MM.1S (cell line): ENCODE measurements at regions not wholly inside any gene's neighbourhood (a gene's known extent, or its start where the extent isn't known, plus 50 kb on each side); places are given as distances from the start of the nearest gene placed in this dataset.

Experiments
- DNase-seq: peaks from one replicate; pipeline ENCODE4 v3.0.0-alpha.2; 2015
- H2AFZ ChIP-seq: fragments of 300-600 bp; sonication (generic); 2 replicates; pipeline ENCODE4 v1.6.0; 2016; ENCODE audit warnings: antibody characterized with exemption, low read length
- H3F3A ChIP-seq: fragments of 300-600 bp; sonication (generic); 2 replicates; pipeline ENCODE4 v1.6.1; 2016; ENCODE audit warnings: mild to moderate bottlenecking, antibody characterized with exemption, low read length, moderate library complexity, mixed read lengths; ENCODE audit not compliant: insufficient read depth
- H3K27ac ChIP-seq: fragments of 300-600 bp; sonication (generic); 2 replicates; pipeline ENCODE4 v1.5.1; 2016; ENCODE audit warnings: mild to moderate bottlenecking, low read length
- H3K27me3 ChIP-seq: fragments of 300-600 bp; sonication (generic); replicated peaks from 2 replicates; pipeline ENCODE4 v1.6.0; 2016; ENCODE audit warnings: low read length; ENCODE audit not compliant: insufficient read depth
- H3K36me3 ChIP-seq: fragments of 300-600 bp; sonication (generic); replicated peaks from 2 replicates; pipeline ENCODE4 v1.6.1; 2016; ENCODE audit warnings: mild to moderate bottlenecking, low read length, mixed read lengths; ENCODE audit not compliant: insufficient read depth
- H3K4me1 ChIP-seq: fragments of 300-600 bp; sonication (generic); 2 replicates; pipeline ENCODE4 v1.6.1; 2016; ENCODE audit warnings: low read length, mixed read lengths
- H3K4me2 ChIP-seq: fragments of 300-600 bp; sonication (generic); 2 replicates; pipeline ENCODE4 v1.6.0; 2016; ENCODE audit warnings: low read depth, low read length
- H3K4me3 ChIP-seq: fragments of 300-600 bp; sonication (generic); 2 replicates; pipeline ENCODE4 v1.5.1; 2016; ENCODE audit warnings: low read length, mixed read lengths
- H3K79me2 ChIP-seq: fragments of 300-600 bp; sonication (generic); 2 replicates; pipeline ENCODE4 v1.6.1; 2016; ENCODE audit warnings: mixed run types, low read length, mixed read lengths
- H3K9ac ChIP-seq: fragments of 300-600 bp; sonication (generic); 2 replicates; pipeline ENCODE4 v1.6.1; 2016; ENCODE audit warnings: low read length, mixed read lengths
- H3K9me2 ChIP-seq: fragments of 300-600 bp; sonication (generic); replicated peaks from 2 replicates; pipeline ENCODE4 v1.6.1; 2016; ENCODE audit warnings: mild to moderate bottlenecking, low read length, mixed read lengths; ENCODE audit not compliant: insufficient read depth
- H3K9me3 ChIP-seq: fragments of 300-600 bp; sonication (generic); replicated peaks from 2 replicates; pipeline ENCODE4 v1.6.1; 2016; ENCODE audit warnings: mild to moderate bottlenecking, low read length, mixed read lengths; ENCODE audit not compliant: insufficient read depth
- H4K20me1 ChIP-seq: fragments of 300-600 bp; sonication (generic); 2 replicates; pipeline ENCODE4 v1.6.1; 2016; ENCODE audit warnings: mild to moderate bottlenecking, low read length, moderate library complexity, mixed read lengths; ENCODE audit not compliant: insufficient read depth
- EZH2 ChIP-seq: fragments of 300-600 bp; sonication (generic); optimal IDR thresholded peaks from 2 replicates; pipeline ENCODE3; 2017; ENCODE audit warnings: low read depth, mild to moderate bottlenecking, antibody characterized with exemption, low read length, mixed read lengths
- EZH2phosphoT487 ChIP-seq: fragments of 300-600 bp; sonication (generic); IDR thresholded peaks from 2 replicates; pipeline ENCODE4 v1.6.1; 2018; ENCODE audit warnings: antibody characterized with exemption, low read length
- TF ChIP-seq, protein P1 (sequence below): fragments of 300-600 bp; sonication (generic); IDR thresholded peaks from 2 replicates; pipeline ENCODE4 v1.5.1; 2016; ENCODE audit warnings: antibody characterized with exemption, low read length, mixed read lengths

DNA sequence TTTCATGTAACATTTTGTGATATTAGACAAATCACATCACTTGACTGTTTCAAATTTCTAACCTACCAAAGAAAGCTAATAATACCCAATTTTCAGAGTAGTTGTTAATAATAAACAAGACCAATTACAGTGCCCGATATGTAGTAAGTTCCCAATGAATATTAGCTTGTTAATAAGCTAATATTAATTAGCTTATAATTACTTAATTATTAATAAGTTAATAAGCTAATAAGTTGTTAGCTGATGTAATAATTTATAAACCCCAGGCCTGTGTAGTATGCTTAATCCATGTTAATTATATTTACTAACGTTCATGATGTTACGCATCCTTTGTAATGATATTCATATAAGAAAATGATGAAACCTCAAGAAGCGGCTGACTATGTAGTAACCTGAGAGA lies 643.8 kb upstream of the KIRREL3 start:
- H3K9me3 ChIP-seq: no peaks in the 10 kb centered on the region
- H2AFZ ChIP-seq: no peak overlapping the region
- H3K4me2 ChIP-seq: no peak overlapping the region
- H3K9me2 ChIP-seq: no peaks in the 10 kb centered on the region
- H3K27ac ChIP-seq: no peak overlapping the region
- no peaks in the 10 kb centered on the region for H3K27me3 ChIP-seq
- H3K4me1 ChIP-seq: peaks cover 23% of the 10 kb centered on the region
- H3K36me3 ChIP-seq: no peaks in the 10 kb centered on the region
- H3K79me2 ChIP-seq: no peaks in the 10 kb centered on the region
- no peak for DNase-seq
- H3K4me3 ChIP-seq: no peak overlapping the region
- TF ChIP-seq, protein P1, sequence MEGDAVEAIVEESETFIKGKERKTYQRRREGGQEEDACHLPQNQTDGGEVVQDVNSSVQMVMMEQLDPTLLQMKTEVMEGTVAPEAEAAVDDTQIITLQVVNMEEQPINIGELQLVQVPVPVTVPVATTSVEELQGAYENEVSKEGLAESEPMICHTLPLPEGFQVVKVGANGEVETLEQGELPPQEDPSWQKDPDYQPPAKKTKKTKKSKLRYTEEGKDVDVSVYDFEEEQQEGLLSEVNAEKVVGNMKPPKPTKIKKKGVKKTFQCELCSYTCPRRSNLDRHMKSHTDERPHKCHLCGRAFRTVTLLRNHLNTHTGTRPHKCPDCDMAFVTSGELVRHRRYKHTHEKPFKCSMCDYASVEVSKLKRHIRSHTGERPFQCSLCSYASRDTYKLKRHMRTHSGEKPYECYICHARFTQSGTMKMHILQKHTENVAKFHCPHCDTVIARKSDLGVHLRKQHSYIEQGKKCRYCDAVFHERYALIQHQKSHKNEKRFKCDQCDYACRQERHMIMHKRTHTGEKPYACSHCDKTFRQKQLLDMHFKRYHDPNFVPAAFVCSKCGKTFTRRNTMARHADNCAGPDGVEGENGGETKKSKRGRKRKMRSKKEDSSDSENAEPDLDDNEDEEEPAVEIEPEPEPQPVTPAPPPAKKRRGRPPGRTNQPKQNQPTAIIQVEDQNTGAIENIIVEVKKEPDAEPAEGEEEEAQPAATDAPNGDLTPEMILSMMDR: no peak
- TF ChIP-seq EZH2: no peak
- TF ChIP-seq EZH2phosphoT487: no peak
- no peaks in the 10 kb centered on the region for H3F3A ChIP-seq
- no peaks in the 10 kb centered on the region for H4K20me1 ChIP-seq
- no peak overlapping the region for H3K9ac ChIP-seq

GRCh38 chr11:127643268-127644058 lies 642.9 kb upstream of the KIRREL3 start:
- H3K4me3 ChIP-seq: no peak overlapping the region
- H3F3A ChIP-seq: no peaks in the 10 kb centered on the region
- no peak overlapping the region for H2AFZ ChIP-seq
- H4K20me1 ChIP-seq: no peaks in the 10 kb centered on the region
- no peak overlapping the region for H3K9ac ChIP-seq
- no peaks in the 10 kb centered on the region for H3K9me2 ChIP-seq
- no peak overlapping the region for H3K27ac ChIP-seq
- DNase-seq: no peak
- TF ChIP-seq EZH2 (no peak), EZH2phosphoT487 (no peak)
- TF ChIP-seq, protein P1: no peak
- H3K36me3 ChIP-seq: no peaks in the 10 kb centered on the region
- H3K9me3 ChIP-seq: no peaks in the 10 kb centered on the region
- H3K4me2 ChIP-seq: no peak overlapping the region
- H3K4me1 ChIP-seq: peaks cover 22% of the 10 kb centered on the region
- no peaks in the 10 kb centered on the region for H3K27me3 ChIP-seq
- H3K79me2 ChIP-seq: no peaks in the 10 kb centered on the region

DNA sequence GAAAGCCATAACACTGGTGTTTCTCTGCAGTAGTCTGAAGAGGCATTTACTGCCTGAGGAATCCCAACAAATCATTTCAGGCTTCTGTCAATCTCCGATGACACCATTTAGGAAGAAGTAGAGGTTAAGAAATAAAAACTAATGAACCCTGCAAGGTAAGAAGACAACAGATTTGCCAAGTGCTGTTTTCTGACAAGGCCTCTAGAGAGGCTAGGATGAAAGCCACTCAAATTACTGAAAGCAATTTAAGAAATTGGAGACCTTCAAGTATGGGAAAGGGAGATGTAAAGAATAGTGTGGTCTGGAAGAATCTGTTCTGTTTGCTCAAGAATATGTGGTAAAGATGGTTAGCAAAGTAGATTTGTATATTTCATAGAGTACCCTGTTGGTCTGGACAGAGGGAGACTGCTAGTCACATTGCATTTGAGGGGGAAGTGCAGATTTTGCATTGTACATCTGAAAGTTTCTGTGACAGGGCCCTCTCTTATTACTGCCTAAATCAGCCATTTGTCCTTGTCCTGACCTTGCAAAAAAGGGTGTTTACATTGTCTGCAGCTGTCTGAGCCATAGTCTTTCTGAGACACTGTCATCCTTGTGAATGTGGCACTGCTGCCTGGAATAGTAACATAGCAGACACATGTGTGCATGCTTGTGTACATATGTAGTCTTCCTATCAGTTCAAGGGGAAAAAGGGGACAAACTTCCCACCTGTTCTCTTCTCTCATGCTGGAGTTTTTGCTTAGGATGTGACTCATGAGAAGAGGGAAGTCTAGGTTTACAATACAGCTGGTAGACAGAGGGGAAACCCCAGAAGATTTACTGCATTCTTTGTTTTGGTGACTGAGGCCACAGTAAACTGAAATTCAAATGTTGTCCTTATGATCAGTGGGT lies 640.2 kb upstream of the KIRREL3 start:
- H3K36me3 ChIP-seq: no peaks in the 10 kb centered on the region
- no peaks in the 10 kb centered on the region for H3K79me2 ChIP-seq
- H3K4me1 ChIP-seq: peaks cover 19% of the 10 kb centered on the region
- H3K9ac ChIP-seq: peak overlapping the region; percentile 19; the same call in 1 of the 2 replicates
- H3K9me3 ChIP-seq: no peaks in the 10 kb centered on the region
- H3K4me3 ChIP-seq: no peak overlapping the region
- H3K27ac ChIP-seq: peak overlapping the region; percentile 69
- no peak for TF ChIP-seq EZH2phosphoT487
- TF ChIP-seq, protein P1: no peak
- TF ChIP-seq EZH2: no peak
- peak; percentile 76 for DNase-seq
- H4K20me1 ChIP-seq: no peaks in the 10 kb centered on the region
- no peaks in the 10 kb centered on the region for H3K9me2 ChIP-seq
- peak overlapping the region; percentile 49 for H3K4me2 ChIP-seq
- peak overlapping the region; percentile 52; the same call in 1 of the 2 replicates for H2AFZ ChIP-seq
- H3F3A ChIP-seq: no peaks in the 10 kb centered on the region
- no peaks in the 10 kb centered on the region for H3K27me3 ChIP-seq
